ENCODE measurements at regions not wholly inside any gene's neighbourhood (a gene's known extent, or its start where the extent isn't known, plus 50 kb on each side); places are given as distances from the start of the nearest gene placed in this dataset.
"Not testable (repeated sequence)": the region's sequence is repeated elsewhere in the genome, so short reads cannot be mapped to it uniquely, and the experiment has no call there.

- no peak for DNase-seq (ENCODE audit: extremely low spot score)
- TF ChIP-seq CTCF (IDR thresholded peaks at IDR 0.05; ENCODE audit: control extremely low read depth, extremely low read depth, low read depth, missing control alignments): no peak
- POLR2A ChIA-PET: no interaction called here
- CTCF ChIA-PET: no interaction called here
Observed at GRCh38 chr1:37354876-37355650, 119.3 kb upstream of the ZC3H12A start.

GRCh38 chr1:37358992-37359391, 115.4 kb upstream of the ZC3H12A start:
- CTCF ChIA-PET: no interaction called here
- TF ChIP-seq CTCF (IDR thresholded peaks at IDR 0.05; ENCODE audit: control extremely low read depth, extremely low read depth, low read depth, missing control alignments): no peak
- POLR2A ChIA-PET: no interaction called here
- no peak for DNase-seq (ENCODE audit: extremely low spot score)

- no peak for DNase-seq (ENCODE audit: extremely low spot score)
- ChIA-PET POLR2A (no interaction called here), CTCF (no interaction called here)
- no peak for TF ChIP-seq CTCF (IDR thresholded peaks at IDR 0.05; ENCODE audit: control extremely low read depth, extremely low read depth, low read depth, missing control alignments)
Observed at GRCh38 chr1:37360011-37360410, 114.4 kb upstream of the ZC3H12A start.

GRCh38 chr1:37362594-37363385, 111.6 kb upstream of the ZC3H12A start:
- POLR2A ChIA-PET: no interaction called here
- no peak for DNase-seq (ENCODE audit: extremely low spot score)
- CTCF ChIA-PET: interaction anchor here (1.8 kb wide), 1 partner anchor 11 kb away, joined by 5 read pairs; no protein-coding TSS in a partner anchor
- TF ChIP-seq CTCF (IDR thresholded peaks at IDR 0.05; ENCODE audit: control extremely low read depth, extremely low read depth, low read depth, missing control alignments): no peak

- POLR2A ChIA-PET: no interaction called here
- DNase-seq (ENCODE audit: extremely low spot score): no peak
- CTCF ChIA-PET: interaction anchor here (1.8 kb wide), 1 partner anchor 10 kb away, joined by 5 read pairs; no protein-coding TSS in a partner anchor
- no peak for TF ChIP-seq CTCF (IDR thresholded peaks at IDR 0.05; ENCODE audit: control extremely low read depth, extremely low read depth, low read depth, missing control alignments)
Observed at GRCh38 chr1:37363535-37363934, 110.8 kb upstream of the ZC3H12A start.

GRCh38 chr1:37368665-37369315, 105.6 kb upstream of the ZC3H12A start:
- POLR2A ChIA-PET; DNase-seq (ENCODE audit: extremely low spot score); CTCF ChIA-PET: not testable (repeated sequence)
